ENCODE measurements at regions not wholly inside any gene's neighbourhood (a gene's known extent, or its start where the extent isn't known, plus 50 kb on each side); places are given as distances from the start of the nearest gene placed in this dataset.

GRCh38 chr4:135098061-135098460, 896.5 kb upstream of the PABPC4L start:
- no peak overlapping the region for H3K9ac ChIP-seq (ENCODE audit: low read depth, low read length)
- no peaks in the 10 kb centered on the region for H3K9me3 ChIP-seq (ENCODE audit: control insufficient read depth, insufficient read depth, low read length)
- no peaks in the 10 kb centered on the region for H3K4me1 ChIP-seq (ENCODE audit: insufficient read depth, low read length)
- H3K36me3 ChIP-seq (ENCODE audit: insufficient read depth, low read length), result no peaks in the 10 kb centered on the region

DNA sequence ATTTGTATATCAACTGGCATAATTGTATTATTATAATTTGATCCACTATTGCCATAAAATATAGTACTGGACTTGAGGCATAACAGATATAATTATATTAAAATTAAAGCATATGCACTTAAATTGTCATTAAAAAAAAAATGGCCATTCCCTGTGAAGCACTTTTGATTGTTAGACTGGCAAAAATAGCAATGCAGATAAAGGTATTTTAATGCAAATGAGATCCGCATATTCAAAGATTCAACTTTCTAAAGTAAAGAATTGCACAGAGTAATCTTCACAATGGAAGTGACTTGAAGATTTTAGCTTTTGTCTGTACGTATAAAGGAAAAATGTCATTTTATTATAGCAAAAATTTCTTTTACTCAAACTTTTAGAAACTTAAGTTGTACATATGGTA, 871.8 kb upstream of the PABPC4L start:
- Histone ChIP-seq H3K9me3 (ENCODE audit: control insufficient read depth, insufficient read depth, low read length) (no peaks in the 10 kb centered on the region), H3K9ac (ENCODE audit: low read depth, low read length) (no peak overlapping the region), H3K4me1 (ENCODE audit: insufficient read depth, low read length) (peaks cover 10% of the 10 kb centered on the region; the same call in 1 of the 2 replicates), H3K36me3 (ENCODE audit: insufficient read depth, low read length) (no peaks in the 10 kb centered on the region)

- no peaks in the 10 kb centered on the region for H3K9me3 ChIP-seq (ENCODE audit: control insufficient read depth, insufficient read depth, low read length)
- peaks cover 10% of the 10 kb centered on the region; the same call in 1 of the 2 replicates for H3K4me1 ChIP-seq (ENCODE audit: insufficient read depth, low read length)
- H3K36me3 ChIP-seq (ENCODE audit: insufficient read depth, low read length), result no peaks in the 10 kb centered on the region
- no peak overlapping the region for H3K9ac ChIP-seq (ENCODE audit: low read depth, low read length)
Observed at GRCh38 chr4:135072553-135072952, 871.0 kb upstream of the PABPC4L start.

DNA sequence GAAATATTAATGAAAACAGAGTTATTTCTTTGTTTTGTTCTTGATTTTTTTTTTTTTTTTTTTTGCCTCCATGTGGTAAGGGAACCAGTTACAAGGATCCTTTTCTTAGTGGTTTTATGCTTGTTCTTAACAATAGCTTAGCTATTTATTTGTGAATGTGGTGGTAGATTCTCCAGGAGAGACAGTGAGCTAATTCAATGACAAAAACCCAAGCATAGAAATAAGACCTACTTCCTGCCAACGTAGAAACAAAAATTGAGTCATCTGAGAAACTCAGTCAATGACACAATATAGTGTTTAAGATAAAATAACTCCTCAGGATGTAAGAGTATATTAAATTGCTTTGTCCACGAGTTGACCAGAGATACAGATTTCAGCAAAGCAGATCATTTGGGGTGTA, 863.8 kb upstream of the PABPC4L start:
- Histone ChIP-seq H3K4me1 (ENCODE audit: insufficient read depth, low read length) (no peaks in the 10 kb centered on the region), H3K36me3 (ENCODE audit: insufficient read depth, low read length) (no peaks in the 10 kb centered on the region), H3K9ac (ENCODE audit: low read depth, low read length) (no peak overlapping the region), H3K9me3 (ENCODE audit: control insufficient read depth, insufficient read depth, low read length) (no peaks in the 10 kb centered on the region)

GRCh38 chr4:135050086-135050717, 848.6 kb upstream of the PABPC4L start:
- H3K9ac ChIP-seq (ENCODE audit: low read depth, low read length), result no peak overlapping the region
- H3K9me3 ChIP-seq (ENCODE audit: control insufficient read depth, insufficient read depth, low read length), result no peaks in the 10 kb centered on the region
- no peaks in the 10 kb centered on the region for H3K36me3 ChIP-seq (ENCODE audit: insufficient read depth, low read length)

GRCh38 chr4:135032670-135033069, 831.1 kb upstream of the PABPC4L start:
- Histone ChIP-seq H3K9ac (ENCODE audit: low read depth, low read length) (no peak overlapping the region), H3K9me3 (ENCODE audit: control insufficient read depth, insufficient read depth, low read length) (no peaks in the 10 kb centered on the region), H3K4me1 (ENCODE audit: insufficient read depth, low read length) (no peaks in the 10 kb centered on the region), H3K36me3 (ENCODE audit: insufficient read depth, low read length) (no peaks in the 10 kb centered on the region)

More at GRCh38 chr4:135050086-135050717, 848.6 kb upstream of the PABPC4L start:
- H3K4me1 ChIP-seq (ENCODE audit: insufficient read depth, low read length), result no peaks in the 10 kb centered on the region

GRCh38 chr4:135015771-135016170, 814.2 kb upstream of the PABPC4L start:
- Histone ChIP-seq H3K9me3 (ENCODE audit: control insufficient read depth, insufficient read depth, low read length) (0 out of 2 replicates have a peak, but pooled peaks cover 4% of the 10 kb centered on the region), H3K36me3 (ENCODE audit: insufficient read depth, low read length) (no peaks in the 10 kb centered on the region), H3K4me1 (ENCODE audit: insufficient read depth, low read length) (no peaks in the 10 kb centered on the region), H3K9ac (ENCODE audit: low read depth, low read length) (no peak overlapping the region)

DNA sequence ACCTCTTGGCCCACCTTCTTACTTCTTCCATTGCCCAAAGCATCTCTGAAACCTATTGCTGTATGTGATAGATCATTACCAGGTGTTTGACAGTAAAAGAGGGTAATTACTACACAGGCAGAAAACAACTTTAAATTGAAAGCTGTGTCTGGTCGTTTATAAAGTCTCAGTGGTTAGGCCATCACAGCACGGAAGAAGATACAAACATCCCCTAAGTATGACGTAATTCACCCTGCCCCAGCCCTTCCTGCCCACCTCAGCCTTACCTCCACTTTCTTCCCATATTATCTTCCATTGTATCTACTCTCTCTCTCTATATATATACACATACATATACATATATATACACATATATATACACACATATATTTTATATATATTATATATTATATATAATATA, 805.8 kb upstream of the PABPC4L start:
- Histone ChIP-seq H3K9ac (ENCODE audit: low read depth, low read length) (no peak overlapping the region), H3K4me1 (ENCODE audit: insufficient read depth, low read length) (no peaks in the 10 kb centered on the region; the same call in 1 of the 2 replicates), H3K9me3 (ENCODE audit: control insufficient read depth, insufficient read depth, low read length) (no peaks in the 10 kb centered on the region), H3K36me3 (ENCODE audit: insufficient read depth, low read length) (no peaks in the 10 kb centered on the region)

GRCh38 chr4:134999169-134999568, 797.6 kb upstream of the PABPC4L start:
- H3K9me3 ChIP-seq (ENCODE audit: control insufficient read depth, insufficient read depth, low read length), result no peaks in the 10 kb centered on the region
- no peak overlapping the region for H3K9ac ChIP-seq (ENCODE audit: low read depth, low read length)
- H3K4me1 ChIP-seq (ENCODE audit: insufficient read depth, low read length), result no peaks in the 10 kb centered on the region
- no peaks in the 10 kb centered on the region for H3K36me3 ChIP-seq (ENCODE audit: insufficient read depth, low read length)

DNA sequence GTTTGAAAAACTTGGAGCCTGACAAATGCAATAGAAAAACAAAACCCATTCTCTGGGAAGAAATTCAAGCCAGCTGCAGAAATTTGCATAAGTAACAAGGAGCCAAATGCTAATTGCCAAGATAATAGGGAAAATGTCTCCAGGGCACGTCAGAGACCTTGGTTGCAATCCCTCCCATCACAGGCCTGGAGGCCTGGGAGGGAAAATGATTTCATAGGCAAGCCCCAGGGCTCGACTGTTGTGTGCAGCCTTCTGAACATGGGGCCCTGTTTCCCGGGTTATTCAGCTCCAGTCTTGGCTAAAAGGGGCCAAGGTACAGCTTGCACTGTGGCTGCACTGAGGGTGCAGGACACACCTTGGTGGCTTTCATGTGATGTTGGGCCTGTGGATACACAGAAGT, 760.4 kb upstream of the PABPC4L start:
- Histone ChIP-seq H3K4me1 (ENCODE audit: insufficient read depth, low read length) (no peaks in the 10 kb centered on the region), H3K9ac (ENCODE audit: low read depth, low read length) (no peak overlapping the region), H3K9me3 (ENCODE audit: control insufficient read depth, insufficient read depth, low read length) (peaks cover 5% of the 10 kb centered on the region; the same call in 1 of the 2 replicates), H3K36me3 (ENCODE audit: insufficient read depth, low read length) (no peaks in the 10 kb centered on the region)

- no peak overlapping the region for H3K9ac ChIP-seq (ENCODE audit: low read depth, low read length)
- H3K9me3 ChIP-seq (ENCODE audit: control insufficient read depth, insufficient read depth, low read length), result peaks cover 8% of the 10 kb centered on the region; the same call in 1 of the 2 replicates
- H3K4me1 ChIP-seq (ENCODE audit: insufficient read depth, low read length), result no peaks in the 10 kb centered on the region
- H3K36me3 ChIP-seq (ENCODE audit: insufficient read depth, low read length), result no peaks in the 10 kb centered on the region
Observed at GRCh38 chr4:134958862-134959261, 757.3 kb upstream of the PABPC4L start.

DNA sequence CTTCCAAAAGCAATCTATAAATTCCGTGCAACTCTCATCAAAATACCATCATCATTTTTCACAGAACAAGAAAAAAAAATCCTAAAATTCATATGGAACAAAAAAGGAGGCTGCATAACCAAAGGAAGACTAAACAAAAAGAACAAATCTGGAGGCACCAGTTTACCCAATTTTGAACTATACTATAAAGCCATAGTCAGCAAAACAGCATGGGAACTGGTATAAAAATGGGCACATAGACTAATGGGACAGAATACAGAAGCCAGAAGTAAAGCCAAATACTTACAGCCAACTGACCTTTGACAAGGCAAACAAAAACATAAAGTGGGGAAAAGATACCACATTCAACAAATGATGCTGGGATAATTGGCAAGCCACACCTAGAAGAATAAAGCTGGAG, 753.5 kb upstream of the PABPC4L start:
- no peaks in the 10 kb centered on the region for H3K36me3 ChIP-seq (ENCODE audit: insufficient read depth, low read length)
- 0 out of 2 replicates have a peak, but pooled peaks cover 4% of the 10 kb centered on the region for H3K9me3 ChIP-seq (ENCODE audit: control insufficient read depth, insufficient read depth, low read length)
- H3K4me1 ChIP-seq (ENCODE audit: insufficient read depth, low read length), result no peaks in the 10 kb centered on the region

DNA sequence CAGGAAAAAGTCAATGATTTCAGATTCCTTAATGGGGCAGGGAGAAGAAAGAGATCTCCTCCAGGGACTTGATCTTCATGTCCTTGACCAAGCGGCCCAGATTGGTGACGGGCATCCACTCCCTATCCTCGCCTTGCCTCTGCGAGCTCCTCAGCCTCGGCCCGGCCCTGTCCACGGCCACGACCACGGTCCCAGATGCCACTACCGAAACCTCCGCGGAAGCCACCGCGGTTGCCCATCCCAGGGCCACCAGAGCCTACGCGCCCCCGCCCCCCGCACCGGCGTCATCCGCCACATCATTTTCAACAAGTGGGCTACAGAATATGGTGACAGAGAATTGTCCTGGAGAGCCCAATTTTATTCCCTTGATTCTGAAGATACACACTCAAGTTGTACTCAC, 751.2 kb upstream of the PABPC4L start:
- Histone ChIP-seq H3K36me3 (ENCODE audit: insufficient read depth, low read length) (no peaks in the 10 kb centered on the region), H3K9me3 (ENCODE audit: control insufficient read depth, insufficient read depth, low read length) (peaks cover 4% of the 10 kb centered on the region; the same call in 1 of the 2 replicates), H3K9ac (ENCODE audit: low read depth, low read length) (no peak overlapping the region), H3K4me1 (ENCODE audit: insufficient read depth, low read length) (no peaks in the 10 kb centered on the region)

More for the DNA sequence above, 753.5 kb upstream of the PABPC4L start:
- no peak overlapping the region for H3K9ac ChIP-seq (ENCODE audit: low read depth, low read length)

GRCh38 chr4:134952305-134952704, 750.7 kb upstream of the PABPC4L start:
- H3K9ac ChIP-seq (ENCODE audit: low read depth, low read length), result no peak overlapping the region
- H3K9me3 ChIP-seq (ENCODE audit: control insufficient read depth, insufficient read depth, low read length), result peaks cover 4% of the 10 kb centered on the region; the same call in 1 of the 2 replicates
- no peaks in the 10 kb centered on the region for H3K4me1 ChIP-seq (ENCODE audit: insufficient read depth, low read length)
- H3K36me3 ChIP-seq (ENCODE audit: insufficient read depth, low read length), result no peaks in the 10 kb centered on the region

DNA sequence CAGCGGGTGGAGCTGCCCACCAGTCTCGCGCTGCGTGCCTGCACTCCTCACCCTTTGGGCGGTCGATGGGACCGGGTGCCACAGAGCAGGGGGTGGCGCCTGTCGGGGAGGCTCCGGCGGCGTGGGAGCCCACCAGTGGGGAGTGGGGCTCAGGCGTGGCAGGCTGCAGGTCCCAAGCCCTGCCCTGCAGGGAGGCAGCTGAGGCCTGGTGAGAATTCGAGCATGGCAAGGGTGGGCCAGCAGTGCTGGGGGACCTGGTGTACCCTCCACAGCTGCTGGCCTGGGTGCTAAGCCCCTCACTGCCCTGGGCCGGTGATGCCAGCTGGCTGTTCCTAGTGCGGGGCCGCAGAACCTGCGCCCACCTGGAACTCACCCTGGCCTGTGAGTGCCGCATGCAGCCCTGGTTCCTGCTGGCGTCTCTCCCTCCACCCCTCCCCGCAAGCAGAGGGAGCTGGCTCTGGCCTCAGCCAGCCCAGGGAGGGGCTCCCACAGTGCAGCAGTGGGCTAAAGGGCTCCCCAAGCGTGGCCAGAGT, 746.6 kb upstream of the PABPC4L start:
- Histone ChIP-seq H3K9ac (ENCODE audit: low read depth, low read length) (no peak overlapping the region), H3K4me1 (ENCODE audit: insufficient read depth, low read length) (no peaks in the 10 kb centered on the region), H3K36me3 (ENCODE audit: insufficient read depth, low read length) (no peaks in the 10 kb centered on the region), H3K9me3 (ENCODE audit: control insufficient read depth, insufficient read depth, low read length) (no peaks in the 10 kb centered on the region; the same call in 1 of the 2 replicates)
